H9 (cell line): ENCODE measurements at regions not wholly inside any gene's neighbourhood (a gene's known extent, or its start where the extent isn't known, plus 50 kb on each side); places are given as distances from the start of the nearest gene placed in this dataset.

Experiments used
- DNase-seq: peaks from one replicate; pipeline ENCODE4 v3.0.0-alpha.2; 2017
- H2AFZ ChIP-seq: one replicate; pipeline ENCODE4 v1.6.1; 2013; ENCODE audit warnings: mild to moderate bottlenecking, low read length, control low read depth, moderate library complexity
- H2AK5ac ChIP-seq: 2 replicates; pipeline ENCODE4 v1.6.1; 2013; ENCODE audit warnings: low read length, control low read depth, mixed read lengths; ENCODE audit not compliant: insufficient read length
- H2BK120ac ChIP-seq: one replicate; pipeline ENCODE4 v1.6.1; 2013; ENCODE audit warnings: low read depth, mild to moderate bottlenecking, low read length, control low read depth, inconsistent platforms; ENCODE audit not compliant: poor library complexity, severe bottlenecking
- H2BK12ac ChIP-seq: 2 replicates; pipeline ENCODE4 v1.6.1; 2013; ENCODE audit warnings: low read length, control low read depth, mixed read lengths, low read depth; ENCODE audit not compliant: insufficient read length
- H2BK15ac ChIP-seq: 2 replicates; pipeline ENCODE4 v1.6.1; 2013; ENCODE audit warnings: low read depth, low read length, control low read depth
- H2BK20ac ChIP-seq: one replicate; pipeline ENCODE4 v1.6.1; 2013; ENCODE audit warnings: low read depth, mild to moderate bottlenecking, low read length, control low read depth, inconsistent platforms; ENCODE audit not compliant: poor library complexity, severe bottlenecking
- H2BK5ac ChIP-seq: 2 replicates; pipeline ENCODE4 v1.6.1; 2013; ENCODE audit warnings: low read length, control low read depth, mixed read lengths; ENCODE audit not compliant: insufficient read length
- H3K14ac ChIP-seq: 2 replicates; pipeline ENCODE4 v1.6.1; 2013; ENCODE audit warnings: low read length, control low read depth; ENCODE audit not compliant: insufficient read depth
- H3K18ac ChIP-seq: 2 replicates; pipeline ENCODE4 v1.6.1; 2013; ENCODE audit warnings: low read depth, mild to moderate bottlenecking, mixed read lengths, low read length, control low read depth; ENCODE audit not compliant: insufficient read length
- H3K23ac ChIP-seq: 2 replicates; pipeline ENCODE4 v1.6.1; 2013; ENCODE audit warnings: low read length, control low read depth, mixed read lengths, low read depth; ENCODE audit not compliant: insufficient read length
- H3K23me2 ChIP-seq: 2 replicates; pipeline ENCODE4 v1.6.1; 2013; ENCODE audit warnings: low read depth, mild to moderate bottlenecking, mixed read lengths, low read length, control low read depth; ENCODE audit not compliant: insufficient read length, poor library complexity, severe bottlenecking
- H3K27ac ChIP-seq: 2 replicates; pipeline ENCODE4 v1.5.1; 2013; ENCODE audit warnings: low read length, control low read depth, mixed read lengths, low read depth; ENCODE audit not compliant: insufficient read length
- H3K27me3 ChIP-seq: 2 replicates; pipeline ENCODE4 v1.6.1; 2013; ENCODE audit warnings: low read length, control low read depth, inconsistent platforms; ENCODE audit not compliant: insufficient read depth
- H3K4ac ChIP-seq: 2 replicates; pipeline ENCODE4 v1.6.1; 2013; ENCODE audit warnings: low read depth, mild to moderate bottlenecking, control low read depth, inconsistent platforms, low read length, moderate library complexity
- H3K4me1 ChIP-seq: 2 replicates; pipeline ENCODE4 v1.6.1; 2013; ENCODE audit warnings: low read length, control low read depth, inconsistent platforms; ENCODE audit not compliant: insufficient read depth
- H3K4me2 ChIP-seq: 2 replicates; pipeline ENCODE4 v1.6.1; 2013; ENCODE audit warnings: low read length, control low read depth, mixed read lengths; ENCODE audit not compliant: insufficient read length, insufficient read depth
- H3K56ac ChIP-seq: 2 replicates; pipeline ENCODE4 v1.6.1; 2013; ENCODE audit warnings: low read depth, mild to moderate bottlenecking, mixed read lengths, low read length, control low read depth; ENCODE audit not compliant: insufficient read length
- H3K79me1 ChIP-seq: 2 replicates; pipeline ENCODE4 v1.6.1; 2013; ENCODE audit warnings: low read depth, mild to moderate bottlenecking, moderate library complexity, low read length, control low read depth, inconsistent platforms; ENCODE audit not compliant: insufficient read depth, poor library complexity, severe bottlenecking
- H3K79me2 ChIP-seq: 2 replicates; pipeline ENCODE4 v1.6.1; 2013; ENCODE audit warnings: low read length, control low read depth, inconsistent platforms; ENCODE audit not compliant: insufficient read depth
- H3K9ac ChIP-seq: 2 replicates; pipeline ENCODE4 v1.6.1; 2013; ENCODE audit warnings: low read length, control low read depth, mixed read lengths; ENCODE audit not compliant: insufficient read length; ENCODE audit errors: extremely low read depth
- H3K9me3 ChIP-seq: one replicate; pipeline ENCODE4 v1.6.1; 2013; ENCODE audit warnings: low read depth, low read length, inconsistent platforms; ENCODE audit not compliant: control insufficient read depth
- H3T11ph ChIP-seq: one replicate; pipeline ENCODE4 v1.6.1; 2013; ENCODE audit warnings: mild to moderate bottlenecking, low read length, control low read depth, inconsistent platforms
- H4K20me1 ChIP-seq: one replicate; pipeline ENCODE4 v1.6.1; 2013; ENCODE audit not compliant: control insufficient read depth, insufficient read length, insufficient read depth
- H4K5ac ChIP-seq: 2 replicates; pipeline ENCODE4 v1.6.1; 2013; ENCODE audit warnings: low read depth, mild to moderate bottlenecking, mixed read lengths, low read length, control low read depth; ENCODE audit not compliant: insufficient read length
- H4K8ac ChIP-seq: replicated peaks from 2 replicates; pipeline ENCODE4 v1.6.1; 2013; ENCODE audit warnings: low read length, control low read depth, mixed read lengths, low read depth; ENCODE audit not compliant: insufficient read length
- H4K91ac ChIP-seq: 2 replicates; pipeline ENCODE4 v1.6.1; 2013; ENCODE audit warnings: low read depth, mild to moderate bottlenecking, moderate library complexity, mixed read lengths, low read length, control low read depth; ENCODE audit not compliant: insufficient read length
- H3K27ac Mint-ChIP-seq, 3 experiments: 2 replicates in 2 of 3; 3 replicates in 1 of 3; pipeline ENCODE4 v1.8.0; 2020 to 2021; ENCODE audit warnings: mixed read lengths in 3 of 3, mild to moderate bottlenecking in 1 of 3, moderate library complexity in 1 of 3
- H3K27me3 Mint-ChIP-seq: 2 replicates; pipeline ENCODE4 v1.8.0; 2021; ENCODE audit warnings: low read depth, mild to moderate bottlenecking, moderate library complexity, mixed read lengths
- H3K36me3 Mint-ChIP-seq, 3 experiments: 2 replicates in 2 of 3; 3 replicates in 1 of 3; pipeline ENCODE4 v1.8.0; 2020 to 2021; ENCODE audit warnings: low read depth in 3 of 3, mixed read lengths in 3 of 3; ENCODE audit not compliant: insufficient read depth in 1 of 3
- H3K4me1 Mint-ChIP-seq, 2 experiments: 2 replicates each; pipeline ENCODE4 v1.8.0; 2020; ENCODE audit warnings: mixed read lengths in 2 of 2
- H3K4me3 Mint-ChIP-seq, 2 experiments: 2 replicates in 1 of 2; 3 replicates in 1 of 2; pipeline ENCODE4 v1.8.0; 2020 to 2021; ENCODE audit warnings: mild to moderate bottlenecking in 2 of 2, mixed read lengths in 2 of 2, moderate library complexity in 1 of 2
- H3K9me3 Mint-ChIP-seq, 2 experiments: 2 replicates in 1 of 2; 3 replicates in 1 of 2; pipeline ENCODE4 v1.8.0; 2020; ENCODE audit warnings: mild to moderate bottlenecking in 2 of 2, mixed read lengths in 2 of 2, moderate library complexity in 1 of 2
- WGBS: extraction: QIAGEN DNeasy Blood & Tissue Kit; methylation state at CpG from one replicate; pipeline ENCODE4 v1.1.7; 2013; ENCODE audit warnings: missing lambda C conversion rate, low lambda C conversion rate, mixed read lengths; ENCODE audit not compliant: insufficient read length; ENCODE audit errors: extremely low coverage; 5-methylcytosine and 5-hydroxymethylcytosine counted together
- TF ChIP-seq, protein P1 (sequence below): fragments of 200-600 bp; sonication (generic); conservative IDR thresholded peaks from 3 replicates; pipeline ENCODE4 v1.8.0; 2021; ENCODE audit warnings: antibody characterized with exemption, mild to moderate bottlenecking

DNA sequence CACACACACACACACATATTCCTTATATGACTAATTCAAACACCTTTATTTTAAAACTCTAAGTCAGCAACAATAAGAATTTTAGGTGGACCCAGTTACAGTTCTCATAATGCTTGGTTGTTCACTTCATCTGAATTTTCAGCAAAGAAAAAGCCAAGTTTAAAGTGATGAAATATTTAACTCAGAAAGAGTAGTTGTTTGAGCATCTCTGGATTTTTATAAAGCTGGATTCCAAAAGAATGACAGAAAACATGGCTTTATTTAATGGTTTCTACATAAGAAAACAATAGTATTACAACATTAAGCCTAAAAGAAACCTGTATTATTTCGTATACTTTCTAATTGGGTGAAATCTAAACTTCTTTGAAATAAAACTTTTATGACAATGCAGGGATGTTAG is 54.2 kb upstream of the ADAMTS5 start:
- Histone ChIP-seq H3K14ac (no peak overlapping the region), H2BK15ac (no peak overlapping the region), H4K8ac (no peak overlapping the region), H3T11ph (no peak overlapping the region), H3K4me2 (no peak overlapping the region), H3K4ac (no peak overlapping the region), H2BK12ac (no peak overlapping the region), H3K23me2 (no peaks in the 10 kb centered on the region), H3K56ac (no peak overlapping the region), H2BK120ac (no peak overlapping the region), H3K18ac (no peak overlapping the region), H3K4me1 (no peaks in the 10 kb centered on the region; the same call in 1 of the 2 replicates), H3K27me3 (no peaks in the 10 kb centered on the region), H4K5ac (no peak overlapping the region), H3K9me3 (no peaks in the 10 kb centered on the region), H3K23ac (no peak overlapping the region), H2AK5ac (no peak overlapping the region), H2AFZ (no peak overlapping the region), H3K27ac (no peak overlapping the region), H2BK5ac (no peak overlapping the region), H4K20me1 (no peaks in the 10 kb centered on the region), H4K91ac (no peak overlapping the region), H3K79me2 (no peaks in the 10 kb centered on the region), H2BK20ac (no peak overlapping the region), H3K79me1 (no peaks in the 10 kb centered on the region), H3K9ac (no peak overlapping the region)
- H3K27ac Mint-ChIP-seq, result no peak overlapping the region
- no peaks in the 10 kb centered on the region; a peak in 1 of 7 replicates for H3K36me3 Mint-ChIP-seq
- H3K4me3 Mint-ChIP-seq, result no peak overlapping the region
- TF ChIP-seq, protein P1, sequence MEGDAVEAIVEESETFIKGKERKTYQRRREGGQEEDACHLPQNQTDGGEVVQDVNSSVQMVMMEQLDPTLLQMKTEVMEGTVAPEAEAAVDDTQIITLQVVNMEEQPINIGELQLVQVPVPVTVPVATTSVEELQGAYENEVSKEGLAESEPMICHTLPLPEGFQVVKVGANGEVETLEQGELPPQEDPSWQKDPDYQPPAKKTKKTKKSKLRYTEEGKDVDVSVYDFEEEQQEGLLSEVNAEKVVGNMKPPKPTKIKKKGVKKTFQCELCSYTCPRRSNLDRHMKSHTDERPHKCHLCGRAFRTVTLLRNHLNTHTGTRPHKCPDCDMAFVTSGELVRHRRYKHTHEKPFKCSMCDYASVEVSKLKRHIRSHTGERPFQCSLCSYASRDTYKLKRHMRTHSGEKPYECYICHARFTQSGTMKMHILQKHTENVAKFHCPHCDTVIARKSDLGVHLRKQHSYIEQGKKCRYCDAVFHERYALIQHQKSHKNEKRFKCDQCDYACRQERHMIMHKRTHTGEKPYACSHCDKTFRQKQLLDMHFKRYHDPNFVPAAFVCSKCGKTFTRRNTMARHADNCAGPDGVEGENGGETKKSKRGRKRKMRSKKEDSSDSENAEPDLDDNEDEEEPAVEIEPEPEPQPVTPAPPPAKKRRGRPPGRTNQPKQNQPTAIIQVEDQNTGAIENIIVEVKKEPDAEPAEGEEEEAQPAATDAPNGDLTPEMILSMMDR, result no peak
- H3K27me3 Mint-ChIP-seq, result no peaks in the 10 kb centered on the region
- DNase-seq, result no peak
- H3K4me1 Mint-ChIP-seq, result peaks cover 30 to 33% of the 10 kb centered on the region in 2 experiments
- WGBS, result no CpG with 5 or more reads among the region's 1 CpG
- H3K9me3 Mint-ChIP-seq, result peaks cover 0 to 2% of the 10 kb centered on the region in 2 experiments; a peak in 2 of 5 replicates
